Duodenal mucosa (tissue), 2 donors: ENCODE measurements at regions not wholly inside any gene's neighbourhood (a gene's known extent, or its start where the extent isn't known, plus 50 kb on each side); places are given as distances from the start of the nearest gene placed in this dataset.
"Not testable (repeated sequence)": the region's sequence is repeated elsewhere in the genome, so short reads cannot be mapped to it uniquely, and the experiment has no call there.

Experiments
- H3K27ac ChIP-seq: one replicate; pipeline ENCODE4 v1.7.0; 2013; ENCODE audit warnings: low read depth, low read length
- H3K27me3 ChIP-seq, 2 donors: one replicate each; pipeline ENCODE4 v1.7.0; 2013; ENCODE audit warnings: low read length in 2 of 2, control low read depth in 1 of 2; ENCODE audit not compliant: insufficient read depth in 2 of 2, control insufficient read depth in 1 of 2
- H3K36me3 ChIP-seq, 2 donors: one replicate each; pipeline ENCODE4 v1.7.0; 2013; ENCODE audit warnings: low read length in 2 of 2, control low read depth in 1 of 2; ENCODE audit not compliant: insufficient read depth in 2 of 2, control insufficient read depth in 1 of 2
- H3K4me1 ChIP-seq, 2 donors: one replicate each; pipeline ENCODE4 v1.7.0; 2013; ENCODE audit warnings: low read length in 2 of 2, control low read depth in 1 of 2; ENCODE audit not compliant: insufficient read depth in 2 of 2, control insufficient read depth in 1 of 2
- H3K4me3 ChIP-seq, 2 donors: one replicate each; pipeline ENCODE4 v1.7.0; 2013; ENCODE audit warnings: low read length in 2 of 2, low read depth in 1 of 2
- H3K9ac ChIP-seq, 2 donors: one replicate each; pipeline ENCODE4 v1.7.0; 2013; ENCODE audit warnings: low read length in 2 of 2, low read depth in 1 of 2
- H3K9me3 ChIP-seq, 2 donors: one replicate each; pipeline ENCODE4 v1.7.0; 2013; ENCODE audit warnings: low read length in 2 of 2, control low read depth in 1 of 2; ENCODE audit not compliant: control insufficient read depth in 1 of 2

DNA sequence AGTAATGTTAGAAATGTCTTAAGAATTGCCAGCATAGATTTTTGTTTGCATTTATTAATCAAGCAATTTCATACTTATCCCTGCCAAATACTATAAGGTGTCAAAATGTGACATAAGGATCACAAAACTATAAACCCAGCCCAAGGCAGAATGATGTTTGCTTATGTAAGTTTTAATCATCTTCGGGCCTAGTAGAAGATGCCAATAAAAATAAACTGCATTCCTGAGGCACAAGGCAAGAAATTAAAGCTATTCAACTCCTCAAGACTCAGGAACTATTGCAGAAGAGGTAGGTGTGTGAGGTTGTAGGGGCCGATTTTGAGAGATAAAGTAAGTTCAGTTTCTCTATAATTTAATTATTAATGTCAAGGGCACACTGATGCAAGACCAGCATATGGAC, 189.4 kb upstream of the AHR start:
- Histone ChIP-seq H3K4me3 (no peak overlapping the region), H3K9ac (no peak overlapping the region), H3K4me1 (no peaks in the 10 kb centered on the region), H3K36me3 (no peaks in the 10 kb centered on the region), H3K9me3 (no peaks in the 10 kb centered on the region), H3K27ac (no peak overlapping the region), H3K27me3 (no peaks in the 10 kb centered on the region)

DNA sequence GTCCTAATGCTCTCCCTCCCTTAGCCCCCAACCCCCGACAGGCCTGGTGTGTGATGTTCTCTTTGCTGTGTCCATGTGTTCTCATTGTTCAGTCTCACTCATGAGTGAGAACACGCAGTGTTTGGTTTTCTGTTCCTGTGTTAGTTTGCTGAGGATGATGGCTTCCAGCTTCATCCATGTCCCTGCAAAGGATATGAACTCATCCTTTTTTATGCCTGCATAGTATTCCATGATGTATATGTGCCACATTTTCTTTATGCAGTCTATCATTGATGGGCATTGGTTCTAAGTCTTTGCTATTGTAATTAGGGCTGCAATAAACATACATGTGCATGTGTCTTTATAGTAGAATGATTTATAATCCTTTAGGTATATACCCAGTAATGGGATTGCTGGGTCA, 184.7 kb upstream of the AHR start:
- H3K9me3 ChIP-seq, H3K36me3 ChIP-seq, H3K27ac ChIP-seq, H3K27me3 ChIP-seq, H3K9ac ChIP-seq, H3K4me1 ChIP-seq, H3K4me3 ChIP-seq: not testable (repeated sequence)

DNA sequence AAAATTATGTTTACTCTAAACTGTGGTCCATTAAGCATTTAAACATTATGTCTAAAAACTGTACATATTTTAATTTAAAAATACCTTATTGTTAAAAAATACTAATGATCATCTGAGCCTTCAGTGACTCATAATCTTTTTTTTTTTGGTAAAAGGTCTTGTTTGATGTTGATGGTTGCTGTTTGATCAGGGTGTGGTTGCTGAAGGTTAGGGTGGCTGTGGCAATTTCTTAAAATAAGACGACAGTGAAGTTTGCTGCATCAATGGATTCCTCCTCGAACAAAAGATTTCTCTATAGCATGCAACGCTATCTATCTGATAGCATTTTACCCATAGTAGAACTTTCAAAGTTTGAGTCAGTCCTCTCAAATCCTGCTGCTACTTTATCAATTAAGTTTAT, 180.0 kb upstream of the AHR start:
- H3K4me3 ChIP-seq, result no peak overlapping the region
- H3K27me3 ChIP-seq, result no peaks in the 10 kb centered on the region
- no peaks in the 10 kb centered on the region for H3K36me3 ChIP-seq
- H3K4me1 ChIP-seq, result no peaks in the 10 kb centered on the region
- H3K9ac ChIP-seq, result no peak overlapping the region
- H3K27ac ChIP-seq, result no peak overlapping the region
- no peaks in the 10 kb centered on the region for H3K9me3 ChIP-seq

DNA sequence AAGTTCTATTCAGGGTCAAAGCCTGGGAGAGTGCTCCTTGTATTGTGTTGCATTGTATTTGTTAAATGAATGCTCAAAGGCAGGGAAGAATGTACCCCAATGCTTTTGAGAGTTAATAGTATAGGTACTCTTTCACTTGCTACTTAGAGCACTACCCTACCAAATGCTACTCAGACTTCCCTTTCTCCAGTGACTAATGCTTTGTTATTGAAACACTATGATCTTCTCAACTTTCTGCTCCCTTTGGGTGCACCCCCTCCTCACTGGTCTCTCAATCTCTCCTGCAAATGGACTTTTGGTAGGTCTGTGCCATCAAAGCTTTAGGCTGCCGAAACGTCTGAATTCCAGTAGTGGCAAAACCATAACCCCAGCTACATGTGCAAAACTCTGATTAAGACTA, 177.7 kb upstream of the AHR start:
- H3K4me1 ChIP-seq, result no peaks in the 10 kb centered on the region
- H3K36me3 ChIP-seq, result no peaks in the 10 kb centered on the region
- no peak overlapping the region for H3K27ac ChIP-seq
- H3K4me3 ChIP-seq, result no peak overlapping the region
- H3K27me3 ChIP-seq, result no peaks in the 10 kb centered on the region
- no peak overlapping the region for H3K9ac ChIP-seq
- H3K9me3 ChIP-seq, result no peaks in the 10 kb centered on the region

DNA sequence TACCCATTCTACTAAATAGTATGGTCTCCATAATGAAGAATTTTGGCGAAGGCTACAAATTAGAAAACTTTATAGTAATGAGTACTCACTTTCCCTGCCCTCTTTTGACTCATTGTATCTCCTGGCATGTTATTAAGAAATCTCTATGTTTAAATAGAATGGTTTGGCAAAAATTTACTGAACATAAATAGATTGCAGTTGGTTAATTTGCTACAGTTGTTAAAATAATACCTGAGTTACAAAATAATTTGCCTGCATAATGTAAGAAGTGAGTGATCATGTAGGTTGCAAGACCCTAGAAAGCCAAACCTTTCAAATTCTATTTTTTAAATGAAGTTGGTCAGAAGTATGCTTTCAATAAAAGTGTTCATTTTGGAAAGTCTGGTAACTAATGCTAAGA, 176.8 kb upstream of the AHR start:
- no peak overlapping the region for H3K9ac ChIP-seq
- H3K4me1 ChIP-seq, result no peaks in the 10 kb centered on the region
- H3K9me3 ChIP-seq, result no peaks in the 10 kb centered on the region
- H3K27me3 ChIP-seq, result no peaks in the 10 kb centered on the region
- H3K27ac ChIP-seq, result no peak overlapping the region
- H3K36me3 ChIP-seq, result no peaks in the 10 kb centered on the region
- H3K4me3 ChIP-seq, result no peak overlapping the region

DNA sequence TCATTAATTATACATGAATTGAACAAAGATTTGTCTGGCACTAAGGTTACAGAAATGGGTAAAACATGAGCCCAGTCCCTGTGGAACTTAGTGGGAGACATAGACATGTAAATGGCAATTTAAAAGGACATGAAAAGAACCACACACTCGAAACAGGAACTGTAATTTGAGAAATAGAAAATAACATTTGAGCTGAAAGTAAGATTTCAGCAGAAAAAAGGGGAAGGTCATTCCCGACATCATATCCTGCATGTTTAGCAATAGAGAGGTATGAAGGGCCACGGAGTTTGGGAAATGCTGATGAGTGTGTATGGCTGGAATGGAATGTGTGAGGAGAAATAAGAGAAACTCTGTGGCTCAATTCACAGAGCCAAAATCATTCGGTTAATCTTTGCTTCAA, 175.4 kb upstream of the AHR start:
- Histone ChIP-seq H3K27ac (no peak overlapping the region), H3K4me3 (no peak overlapping the region), H3K27me3 (no peaks in the 10 kb centered on the region), H3K9ac (no peak overlapping the region), H3K4me1 (no peaks in the 10 kb centered on the region), H3K9me3 (no peaks in the 10 kb centered on the region), H3K36me3 (no peaks in the 10 kb centered on the region)

DNA sequence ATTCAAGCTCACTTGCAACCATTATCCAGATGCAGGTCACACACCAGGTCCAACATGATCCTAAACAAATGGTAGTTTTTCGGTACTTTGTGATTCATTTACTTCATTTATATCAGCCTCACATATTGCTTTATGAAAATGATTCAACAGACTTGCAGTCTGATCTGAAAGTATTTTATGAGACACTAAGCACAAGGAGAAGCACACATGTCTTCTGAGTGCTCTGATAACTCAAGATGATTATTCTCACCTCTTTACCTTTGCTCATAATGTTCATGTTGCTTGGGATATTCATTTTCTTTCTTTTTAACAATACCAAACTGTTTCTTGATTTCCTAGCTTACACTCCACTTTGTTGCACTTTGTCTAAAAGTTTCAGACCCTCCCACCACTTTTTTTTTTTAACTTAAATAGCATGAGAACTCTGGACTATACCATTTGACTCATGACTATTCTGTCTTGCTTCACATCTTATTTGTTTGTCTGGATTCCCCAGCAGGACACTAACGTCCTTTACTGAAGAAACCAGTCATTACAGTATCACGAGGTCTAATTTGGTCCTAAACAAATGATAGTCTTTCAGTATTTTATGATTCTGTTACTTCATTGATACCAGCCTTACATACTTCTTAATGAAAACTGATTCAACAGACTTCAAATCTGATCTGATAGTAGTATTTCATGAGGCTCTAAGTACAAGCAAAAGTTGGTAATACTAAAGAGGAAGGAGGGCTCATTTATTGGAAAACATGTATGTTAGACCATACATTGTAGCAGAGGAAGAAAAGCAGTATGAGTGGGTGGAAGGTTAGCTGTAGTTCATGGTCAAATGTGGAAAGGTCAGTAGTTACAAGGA, 171.8 kb upstream of the AHR start:
- Histone ChIP-seq H3K27me3 (no peaks in the 10 kb centered on the region), H3K36me3 (no peaks in the 10 kb centered on the region), H3K27ac (no peak overlapping the region), H3K4me3 (no peak overlapping the region), H3K9ac (no peak overlapping the region), H3K9me3 (no peaks in the 10 kb centered on the region), H3K4me1 (no peaks in the 10 kb centered on the region)

DNA sequence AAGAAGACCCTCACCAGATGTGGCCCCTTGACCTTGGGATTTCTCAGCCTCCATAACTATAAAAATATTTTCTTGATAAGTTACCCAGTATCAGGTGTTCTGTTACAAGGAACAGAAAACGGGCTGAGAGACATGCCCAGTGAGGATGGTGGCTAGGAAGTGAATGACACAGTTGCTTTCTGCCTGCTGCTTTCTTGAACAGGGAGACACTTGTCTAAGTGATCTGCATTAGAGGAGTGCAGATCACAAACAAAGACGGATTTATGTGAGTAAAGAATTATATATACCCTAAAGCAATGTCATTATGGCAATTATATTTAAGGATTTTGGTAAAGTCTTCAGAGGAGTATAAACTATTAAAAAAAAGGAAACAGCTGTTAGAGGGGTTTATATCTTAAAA, 169.2 kb upstream of the AHR start:
- Histone ChIP-seq H3K4me1 (no peaks in the 10 kb centered on the region), H3K9ac (no peak overlapping the region), H3K27ac (no peak overlapping the region), H3K36me3 (no peaks in the 10 kb centered on the region), H3K27me3 (no peaks in the 10 kb centered on the region), H3K4me3 (no peak overlapping the region), H3K9me3 (no peaks in the 10 kb centered on the region)

DNA sequence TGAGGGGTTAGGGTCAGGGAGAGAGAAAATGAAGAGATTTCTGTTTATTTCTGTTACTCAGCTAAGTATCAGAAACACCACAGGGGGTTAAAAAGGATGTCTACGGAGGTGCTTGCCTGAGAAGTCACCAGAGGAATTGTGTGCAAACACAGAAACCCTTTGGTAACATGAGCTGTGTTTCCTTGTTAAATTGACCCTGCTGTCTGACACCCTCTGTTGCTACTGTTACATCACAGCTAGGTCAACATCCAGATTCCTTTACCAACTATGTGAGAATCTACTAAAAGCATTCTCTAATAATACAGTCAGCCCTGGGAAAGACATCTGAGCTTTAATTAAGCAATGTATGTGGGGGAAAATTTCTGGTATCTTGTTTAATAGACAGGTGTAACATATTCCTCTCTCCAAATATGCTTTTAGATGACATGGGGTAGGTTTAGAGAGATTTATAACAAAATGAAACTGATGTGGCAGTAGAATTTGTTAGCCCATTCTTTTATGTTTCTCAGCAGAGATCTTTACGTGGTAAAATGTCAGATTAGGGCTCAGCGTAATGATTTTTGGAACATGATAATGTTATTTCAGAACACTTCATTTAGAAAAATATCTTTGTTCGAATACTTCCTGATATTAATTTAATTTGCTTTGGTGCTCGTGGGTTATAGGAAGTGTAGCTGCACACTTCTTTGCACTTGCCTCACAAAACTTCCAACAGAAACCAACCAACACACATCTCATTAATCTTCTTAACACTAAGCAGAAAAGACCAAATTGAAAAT, 168.0 kb upstream of the AHR start:
- Histone ChIP-seq H3K9ac (no peak overlapping the region), H3K36me3 (no peaks in the 10 kb centered on the region), H3K4me3 (peak overlapping the region in 1 of 2 donors; percentile 18), H3K27ac (no peak overlapping the region), H3K4me1 (no peaks in the 10 kb centered on the region), H3K27me3 (no peaks in the 10 kb centered on the region), H3K9me3 (no peaks in the 10 kb centered on the region)

DNA sequence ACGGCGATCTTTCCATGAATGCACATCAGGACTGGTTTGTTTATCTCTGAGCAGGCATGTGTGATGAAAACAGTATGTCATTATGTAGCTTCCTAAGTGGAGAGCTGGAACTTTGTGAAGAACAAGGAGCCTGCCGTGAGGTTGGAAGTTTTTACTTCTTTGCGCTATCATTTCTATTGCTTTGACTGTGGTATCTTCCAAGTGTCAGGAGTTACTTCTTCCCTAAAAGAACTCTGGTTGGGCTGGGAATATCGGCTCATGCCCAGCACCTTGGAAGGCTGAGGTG, 167.4 kb upstream of the AHR start:
- no peaks in the 10 kb centered on the region for H3K9me3 ChIP-seq
- H3K4me1 ChIP-seq, result no peaks in the 10 kb centered on the region
- peak overlapping the region in 1 of 2 donors; percentile 18 for H3K4me3 ChIP-seq
- H3K9ac ChIP-seq, result no peak overlapping the region
- H3K27ac ChIP-seq, result no peak overlapping the region
- H3K27me3 ChIP-seq, result no peaks in the 10 kb centered on the region
- H3K36me3 ChIP-seq, result no peaks in the 10 kb centered on the region
